ENCODE measurements at regions not wholly inside any gene's neighbourhood (a gene's known extent, or its start where the extent isn't known, plus 50 kb on each side); places are given as distances from the start of the nearest gene placed in this dataset.

DNA sequence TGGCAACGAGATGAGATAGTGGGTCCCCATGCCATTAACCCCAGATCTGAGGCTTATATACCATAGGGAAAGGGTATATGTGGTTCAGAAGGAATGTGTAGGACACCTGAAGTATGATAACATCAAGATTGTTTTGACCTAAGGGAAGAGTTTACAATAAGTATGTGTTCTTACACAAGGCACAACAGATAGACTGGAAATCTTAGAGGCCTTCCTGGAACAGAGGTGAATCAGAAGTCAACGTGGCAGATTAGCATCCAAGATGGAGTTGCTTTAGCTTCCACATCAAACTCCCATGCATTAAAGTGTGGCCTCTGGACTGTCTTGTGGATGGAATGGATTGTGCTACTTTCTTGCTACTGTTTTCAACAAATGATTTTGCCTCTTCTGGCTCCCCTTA is 116.6 kb upstream of the NT5C1B start:
- H3K4me3 ChIP-seq (ENCODE audit: control insufficient read depth in 2 of 3, extremely low read depth in 1 of 3, insufficient read depth in 2 of 3, low read depth in 1 of 3, low read length in 3 of 3): no peak overlapping the region
- no peaks in the 10 kb centered on the region for H3K27me3 ChIP-seq (ENCODE audit: control insufficient read depth, extremely low read depth, insufficient read depth, low read length)
- H3K27ac ChIP-seq (ENCODE audit: control insufficient read depth, insufficient read depth, low read length): no peak overlapping the region
- no peaks in the 10 kb centered on the region for H3K9me1 ChIP-seq (ENCODE audit: control insufficient read depth, extremely low read depth, insufficient read depth, low read length)
- H3K4me1 ChIP-seq (ENCODE audit: control insufficient read depth, extremely low read depth, insufficient read depth, low read length): peaks cover 2% of the 10 kb centered on the region
- H3K9me3 ChIP-seq (ENCODE audit: control insufficient read depth, low read depth, low read length): no peaks in the 10 kb centered on the region
- no peak for FAIRE-seq
- H3K79me2 ChIP-seq (ENCODE audit: control insufficient read depth, insufficient read depth, low read length): no peaks in the 10 kb centered on the region
- no peaks in the 10 kb centered on the region for H3K36me3 ChIP-seq (ENCODE audit: control insufficient read depth in 2 of 2, extremely low read depth in 1 of 2, insufficient read depth in 2 of 2, low read length in 2 of 2)
- no peak overlapping the region for H3K4me2 ChIP-seq (ENCODE audit: control insufficient read depth, extremely low read depth, insufficient read depth, low read depth, low read length)
- DNase-seq (ENCODE audit: low read depth, low spot score): no peak
- TF ChIP-seq EZH2 (IDR thresholded peaks at IDR 0.05; ENCODE audit: low read length): no peak
- TF ChIP-seq, protein P1, sequence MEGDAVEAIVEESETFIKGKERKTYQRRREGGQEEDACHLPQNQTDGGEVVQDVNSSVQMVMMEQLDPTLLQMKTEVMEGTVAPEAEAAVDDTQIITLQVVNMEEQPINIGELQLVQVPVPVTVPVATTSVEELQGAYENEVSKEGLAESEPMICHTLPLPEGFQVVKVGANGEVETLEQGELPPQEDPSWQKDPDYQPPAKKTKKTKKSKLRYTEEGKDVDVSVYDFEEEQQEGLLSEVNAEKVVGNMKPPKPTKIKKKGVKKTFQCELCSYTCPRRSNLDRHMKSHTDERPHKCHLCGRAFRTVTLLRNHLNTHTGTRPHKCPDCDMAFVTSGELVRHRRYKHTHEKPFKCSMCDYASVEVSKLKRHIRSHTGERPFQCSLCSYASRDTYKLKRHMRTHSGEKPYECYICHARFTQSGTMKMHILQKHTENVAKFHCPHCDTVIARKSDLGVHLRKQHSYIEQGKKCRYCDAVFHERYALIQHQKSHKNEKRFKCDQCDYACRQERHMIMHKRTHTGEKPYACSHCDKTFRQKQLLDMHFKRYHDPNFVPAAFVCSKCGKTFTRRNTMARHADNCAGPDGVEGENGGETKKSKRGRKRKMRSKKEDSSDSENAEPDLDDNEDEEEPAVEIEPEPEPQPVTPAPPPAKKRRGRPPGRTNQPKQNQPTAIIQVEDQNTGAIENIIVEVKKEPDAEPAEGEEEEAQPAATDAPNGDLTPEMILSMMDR (optimal IDR thresholded peaks at IDR 0.05 in 1 of 3, IDR thresholded peaks at IDR 0.05 in 1 of 3, conservative IDR thresholded peaks at IDR 0.05 in 1 of 3; ENCODE audit: extremely low read depth in 1 of 3, insufficient read depth in 2 of 3, low read length in 3 of 3): no peak
- no peak overlapping the region for H2AFZ ChIP-seq (ENCODE audit: control insufficient read depth, low read length)
- H3K9ac ChIP-seq (ENCODE audit: control insufficient read depth, extremely low read depth, insufficient read depth, low read length): no peak overlapping the region
- dilution Hi-C loops (cut with MboI; ENCODE audit: extremely low pct_ligation_motif_present, low sequenced_read_pairs): no loop called here
- H4K20me1 ChIP-seq (ENCODE audit: control insufficient read depth, extremely low read depth, insufficient read depth, low read length): no peaks in the 10 kb centered on the region

DNA sequence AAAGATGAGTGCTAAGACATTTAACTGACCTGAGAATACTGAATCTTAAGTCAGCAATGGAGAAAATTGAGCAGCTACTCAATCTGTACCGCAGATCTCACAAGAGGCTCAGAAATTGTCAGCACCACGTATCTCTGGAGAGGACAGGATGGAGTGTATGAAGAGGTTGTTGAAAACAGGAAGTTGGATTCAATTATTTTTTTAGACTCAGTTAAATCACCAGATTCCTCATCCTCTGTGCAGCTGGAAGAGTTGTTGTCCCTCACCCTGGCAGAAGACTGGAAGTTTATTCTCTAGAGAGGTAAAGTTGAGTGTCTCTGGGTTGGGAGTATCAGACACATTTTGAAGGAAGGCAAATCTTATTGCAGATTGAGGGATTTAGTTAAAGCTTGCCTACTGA is 114.9 kb upstream of the NT5C1B start:
- H3K36me3 ChIP-seq (ENCODE audit: control insufficient read depth in 2 of 2, extremely low read depth in 1 of 2, insufficient read depth in 2 of 2, low read length in 2 of 2): no peaks in the 10 kb centered on the region
- H3K27me3 ChIP-seq (ENCODE audit: control insufficient read depth, extremely low read depth, insufficient read depth, low read length): no peaks in the 10 kb centered on the region
- DNase-seq (ENCODE audit: low read depth, low spot score) (no peak), FAIRE-seq (peak; percentile 5)
- no peaks in the 10 kb centered on the region for H4K20me1 ChIP-seq (ENCODE audit: control insufficient read depth, extremely low read depth, insufficient read depth, low read length)
- H3K4me1 ChIP-seq (ENCODE audit: control insufficient read depth, extremely low read depth, insufficient read depth, low read length): peaks cover 2% of the 10 kb centered on the region
- H3K4me2 ChIP-seq (ENCODE audit: control insufficient read depth, extremely low read depth, insufficient read depth, low read depth, low read length): no peak overlapping the region
- H3K79me2 ChIP-seq (ENCODE audit: control insufficient read depth, insufficient read depth, low read length): no peaks in the 10 kb centered on the region
- H3K27ac ChIP-seq (ENCODE audit: control insufficient read depth, insufficient read depth, low read length): no peak overlapping the region
- dilution Hi-C loops (cut with MboI; ENCODE audit: extremely low pct_ligation_motif_present, low sequenced_read_pairs): no loop called here
- no peak overlapping the region for H2AFZ ChIP-seq (ENCODE audit: control insufficient read depth, low read length)
- no peaks in the 10 kb centered on the region for H3K9me1 ChIP-seq (ENCODE audit: control insufficient read depth, extremely low read depth, insufficient read depth, low read length)
- H3K9ac ChIP-seq (ENCODE audit: control insufficient read depth, extremely low read depth, insufficient read depth, low read length): no peak overlapping the region
- no peak for TF ChIP-seq EZH2 (IDR thresholded peaks at IDR 0.05; ENCODE audit: low read length)
- TF ChIP-seq, protein P1 (optimal IDR thresholded peaks at IDR 0.05 in 1 of 3, IDR thresholded peaks at IDR 0.05 in 1 of 3, conservative IDR thresholded peaks at IDR 0.05 in 1 of 3; ENCODE audit: extremely low read depth in 1 of 3, insufficient read depth in 2 of 3, low read length in 3 of 3): no peak
- no peaks in the 10 kb centered on the region for H3K9me3 ChIP-seq (ENCODE audit: control insufficient read depth, low read depth, low read length)
- H3K4me3 ChIP-seq (ENCODE audit: control insufficient read depth in 2 of 3, extremely low read depth in 1 of 3, insufficient read depth in 2 of 3, low read depth in 1 of 3, low read length in 3 of 3): no peak overlapping the region

Measured in keratinocyte (primary cell).